Keratinocyte (primary cell): ENCODE measurements at regions not wholly inside any gene's neighbourhood (a gene's known extent, or its start where the extent isn't known, plus 50 kb on each side); places are given as distances from the start of the nearest gene placed in this dataset.

Experiments
- DNase-seq: peaks from one replicate; pipeline ENCODE4 v3.0.0-alpha.2; 2011; ENCODE audit warnings: low read depth, missing footprints, low spot score
- FAIRE-seq: peaks from 2 replicates; lab custom pipeline; 2011; peaks lifted over from hg19 to GRCh38; lab: Jason Lieb, UNC
- H2AFZ ChIP-seq: 2 replicates; pipeline ENCODE4 v1.6.0; 2012; ENCODE audit warnings: low read length, control low read depth, inconsistent platforms; ENCODE audit not compliant: control insufficient read depth
- H3K27ac ChIP-seq: 2 replicates; pipeline ENCODE4 v1.5.1; 2011; ENCODE audit warnings: low read length; ENCODE audit not compliant: control insufficient read depth, insufficient read depth
- H3K27me3 ChIP-seq: 3 replicates; pipeline ENCODE4 v1.6.0; 2011; ENCODE audit warnings: low read length; ENCODE audit not compliant: control insufficient read depth, insufficient read depth; ENCODE audit errors: extremely low read depth
- H3K36me3 ChIP-seq, 2 experiments: 2 replicates in 1 of 2; 3 replicates in 1 of 2; pipeline ENCODE4 v1.5.1; 2011; ENCODE audit warnings: low read length in 2 of 2, mild to moderate bottlenecking in 1 of 2; ENCODE audit not compliant: control insufficient read depth in 2 of 2, insufficient read depth in 2 of 2; ENCODE audit errors: extremely low read depth in 1 of 2
- H3K4me1 ChIP-seq: 3 replicates; pipeline ENCODE4 v1.5.1; 2011; ENCODE audit warnings: low read length; ENCODE audit not compliant: control insufficient read depth, insufficient read depth; ENCODE audit errors: extremely low read depth
- H3K4me2 ChIP-seq: 3 replicates; pipeline ENCODE4 v1.6.0; 2011; ENCODE audit warnings: low read depth, low read length; ENCODE audit not compliant: control insufficient read depth, insufficient read depth; ENCODE audit errors: extremely low read depth
- H3K4me3 ChIP-seq, 3 experiments: fragments of 200-600 bp in 1 of 3; sonication (generic) in 1 of 3; 2 replicates in 2 of 3; 3 replicates in 1 of 3; pipeline ENCODE4 v1.5.1; 2011 to 2016; ENCODE audit warnings: low read length in 3 of 3, mild to moderate bottlenecking in 3 of 3, control low read depth in 2 of 3, inconsistent platforms in 1 of 3, low read depth in 1 of 3, mixed read lengths in 1 of 3, mixed run types in 1 of 3, moderate library complexity in 1 of 3; ENCODE audit not compliant: control insufficient read depth in 2 of 3, insufficient read depth in 2 of 3; ENCODE audit errors: extremely low read depth in 1 of 3
- H3K79me2 ChIP-seq: 2 replicates; pipeline ENCODE4 v1.6.0; 2012; ENCODE audit warnings: low read length; ENCODE audit not compliant: control insufficient read depth, insufficient read depth
- H3K9ac ChIP-seq: 3 replicates; pipeline ENCODE4 v1.6.0; 2011; ENCODE audit warnings: low read length; ENCODE audit not compliant: control insufficient read depth, insufficient read depth; ENCODE audit errors: extremely low read depth
- H3K9me1 ChIP-seq: 3 replicates; pipeline ENCODE4 v1.6.0; 2011; ENCODE audit warnings: low read length; ENCODE audit not compliant: control insufficient read depth, insufficient read depth; ENCODE audit errors: extremely low read depth
- H3K9me3 ChIP-seq: 2 replicates; pipeline ENCODE4 v1.5.1; 2012; ENCODE audit warnings: low read depth, low read length; ENCODE audit not compliant: control insufficient read depth
- H4K20me1 ChIP-seq: 3 replicates; pipeline ENCODE4 v1.6.0; 2011; ENCODE audit warnings: low read length; ENCODE audit not compliant: control insufficient read depth, insufficient read depth; ENCODE audit errors: extremely low read depth
- CTCF ChIP-seq, 3 experiments: IDR thresholded peaks in 1 of 3; conservative IDR thresholded peaks in 1 of 3; optimal IDR thresholded peaks in 1 of 3; 2 replicates in 2 of 3; 3 replicates in 1 of 3; pipeline versions ENCODE3 to v1.5.1; 2011; ENCODE audit warnings: low read length in 3 of 3, mild to moderate bottlenecking in 3 of 3, moderate library complexity in 2 of 3, control low read depth in 1 of 3, inconsistent platforms in 1 of 3; ENCODE audit not compliant: insufficient read depth in 2 of 3; ENCODE audit errors: extremely low read depth in 1 of 3
- EZH2 ChIP-seq: IDR thresholded peaks from one replicate; pipeline ENCODE4 v1.6.1; 2012; ENCODE audit warnings: inconsistent platforms, mild to moderate bottlenecking, low read length, moderate library complexity
- dilution Hi-C: fragments of 300-500 bp; cut with MboI; formaldehyde crosslinking; loops from one replicate; pipeline ENCODE4 v1.7.0; 2020; ENCODE audit warnings: low sequenced_read_pairs; ENCODE audit not compliant: extremely low pct_ligation_motif_present

GRCh38 chr1:195902779-195903178 is 705.5 kb downstream of the KCNT2 start:
- Histone ChIP-seq H3K79me2 (no peaks in the 10 kb centered on the region), H3K4me3 (no peak overlapping the region), H4K20me1 (no peaks in the 10 kb centered on the region), H3K36me3 (no peaks in the 10 kb centered on the region), H3K27ac (no peak overlapping the region), H3K9ac (no peak overlapping the region), H3K9me3 (no peaks in the 10 kb centered on the region), H3K4me1 (peaks cover 2% of the 10 kb centered on the region), H3K27me3 (no peaks in the 10 kb centered on the region), H3K4me2 (no peak overlapping the region), H3K9me1 (no peaks in the 10 kb centered on the region), H2AFZ (no peak overlapping the region)
- TF ChIP-seq EZH2 (no peak), CTCF (optimal IDR thresholded peaks at IDR 0.05 in 1 of 3, IDR thresholded peaks at IDR 0.05 in 1 of 3, conservative IDR thresholded peaks at IDR 0.05 in 1 of 3; ENCODE audit: extremely low read depth in 1 of 3, insufficient read depth in 2 of 3, low read length in 3 of 3) (no peak)
- DNase-seq (no peak), FAIRE-seq (no peak)
- dilution Hi-C loops, result no loop called here

GRCh38 chr1:195899762-195900352 is 708.4 kb downstream of the KCNT2 start:
- no peaks in the 10 kb centered on the region for H3K9me3 ChIP-seq
- no peaks in the 10 kb centered on the region for H3K9me1 ChIP-seq
- no peak overlapping the region for H2AFZ ChIP-seq
- no peaks in the 10 kb centered on the region for H3K27me3 ChIP-seq
- FAIRE-seq (peak; percentile 55), DNase-seq (peak; percentile 7)
- dilution Hi-C loops, result no loop called here
- TF ChIP-seq CTCF (optimal IDR thresholded peaks at IDR 0.05 in 1 of 3, IDR thresholded peaks at IDR 0.05 in 1 of 3, conservative IDR thresholded peaks at IDR 0.05 in 1 of 3; ENCODE audit: extremely low read depth in 1 of 3, insufficient read depth in 2 of 3, low read length in 3 of 3) (no peak), EZH2 (no peak)
- no peaks in the 10 kb centered on the region for H4K20me1 ChIP-seq
- no peaks in the 10 kb centered on the region for H3K79me2 ChIP-seq
- H3K27ac ChIP-seq, result no peak overlapping the region
- H3K9ac ChIP-seq, result no peak overlapping the region
- H3K4me2 ChIP-seq, result no peak overlapping the region
- H3K4me1 ChIP-seq, result no peaks in the 10 kb centered on the region
- no peaks in the 10 kb centered on the region for H3K36me3 ChIP-seq
- no peak overlapping the region for H3K4me3 ChIP-seq
